Hematopoietic multipotent progenitor cell treated with erythropoietin and hydrocortisone succinate and interleukin-3 and kit ligand, for 8 days (in vitro differentiated cells): ENCODE measurements at regions not wholly inside any gene's neighbourhood (a gene's known extent, or its start where the extent isn't known, plus 50 kb on each side); places are given as distances from the start of the nearest gene placed in this dataset.

Source experiments
- DNase-seq: peaks from one replicate; pipeline ENCODE4 v3.0.0-alpha.2; 2015

GRCh38 chr10:61317706-61318105 is 135.5 kb downstream of the TMEM26 start:
- no peak for DNase-seq

GRCh38 chr10:61316676-61317265 is 136.4 kb downstream of the TMEM26 start:
- no peak for DNase-seq

- no peak for DNase-seq
Observed at GRCh38 chr10:61314273-61314672, 138.9 kb downstream of the TMEM26 start.

- no peak for DNase-seq
Observed at GRCh38 chr10:61313460-61313859, 139.7 kb downstream of the TMEM26 start.

- DNase-seq = no peak
Observed at GRCh38 chr10:61304746-61305145, 148.4 kb downstream of the TMEM26 start.

GRCh38 chr10:61302124-61302523 is 151.1 kb downstream of the TMEM26 start:
- DNase-seq = no peak

GRCh38 chr10:61301575-61301974 is 151.6 kb downstream of the TMEM26 start:
- DNase-seq = no peak

GRCh38 chr10:61299841-61300240 is 153.3 kb downstream of the TMEM26 start:
- DNase-seq = no peak

GRCh38 chr10:61299156-61299555 is 154.0 kb downstream of the TMEM26 start:
- no peak for DNase-seq

- no peak for DNase-seq
Observed at GRCh38 chr10:61298194-61298593, 155.0 kb downstream of the TMEM26 start.

GRCh38 chr10:61296161-61296560 is 157.0 kb downstream of the TMEM26 start:
- DNase-seq = no peak

- no peak for DNase-seq
Observed at GRCh38 chr10:61294131-61294530, 159.1 kb downstream of the TMEM26 start.

GRCh38 chr10:61289813-61290212 is 163.4 kb downstream of the TMEM26 start:
- DNase-seq = no peak

GRCh38 chr10:61286686-61287085 is 166.5 kb downstream of the TMEM26 start:
- no peak for DNase-seq

- no peak for DNase-seq
Observed at GRCh38 chr10:61285749-61286148, 167.4 kb downstream of the TMEM26 start.

GRCh38 chr10:61284222-61284890 is 168.8 kb downstream of the TMEM26 start:
- peak; percentile 59 for DNase-seq

GRCh38 chr10:61283481-61284221 is 169.5 kb downstream of the TMEM26 start:
- DNase-seq = no peak

- DNase-seq = no peak
Observed at GRCh38 chr10:61283066-61283465, 170.1 kb downstream of the TMEM26 start.

- DNase-seq = no peak
Observed at GRCh38 chr10:61280303-61280702, 172.9 kb downstream of the TMEM26 start.

- DNase-seq = no peak
Observed at GRCh38 chr10:61279400-61279799, 173.8 kb downstream of the TMEM26 start.

- DNase-seq = no peak
Observed at GRCh38 chr10:61278556-61278955, 174.6 kb downstream of the TMEM26 start.

- no peak for DNase-seq
Observed at GRCh38 chr10:61272781-61273180, 180.4 kb downstream of the TMEM26 start.

GRCh38 chr10:61271127-61271780 is 181.9 kb downstream of the TMEM26 start:
- DNase-seq = no peak

GRCh38 chr10:61263518-61263917 is 189.7 kb downstream of the TMEM26 start:
- no peak for DNase-seq
